Stomach (tissue), 8 donors: ENCODE measurements at regions not wholly inside any gene's neighbourhood (a gene's known extent, or its start where the extent isn't known, plus 50 kb on each side); places are given as distances from the start of the nearest gene placed in this dataset.

Experiments
- DNase-seq, 2 donors: peaks; one replicate each; pipeline versions ENCODE4 v3.0.0 to v3.0.0-alpha.2; 2013 to 2019
- H3K27ac ChIP-seq, 5 donors: fragments of 200-600 bp in 4 of 5; sonication (generic) in 4 of 5; one replicate each; pipeline ENCODE4 v1.5.1; 2013 to 2019; ENCODE audit warnings: mild to moderate bottlenecking in 1 of 5, moderate library complexity in 1 of 5
- H3K27me3 ChIP-seq, 3 donors: fragments of 200-600 bp; sonication (generic); one replicate each; pipeline ENCODE4 v1.5.1; 2017 to 2019; ENCODE audit warnings: mixed run types in 1 of 3
- H3K36me3 ChIP-seq, 4 donors: fragments of 200-600 bp; sonication (generic); 1 replicate in 3 of 4; 2 replicates in 1 of 4; pipeline ENCODE4 v1.5.1; 2016 to 2019
- H3K4me1 ChIP-seq, 4 donors: fragments of 200-600 bp; sonication (generic); one replicate each; pipeline ENCODE4 v1.5.1; 2016 to 2019
- H3K4me3 ChIP-seq, 4 donors: fragments of 200-600 bp; sonication (generic) in 3 of 4; one replicate each; pipeline ENCODE4 v1.5.1; 2016 to 2019; ENCODE audit warnings: mild to moderate bottlenecking in 1 of 4
- H3K9me3 ChIP-seq, 4 donors: fragments of 200-600 bp; sonication (generic); one replicate each; pipeline ENCODE4 v1.5.1; 2016 to 2019
- EP300 ChIP-seq: sonication (generic); formaldehyde crosslinking; IDR thresholded peaks from one replicate; pipeline ENCODE4 v1.6.1; 2017; ENCODE audit warnings: antibody characterized with exemption
- POLR2A ChIP-seq, 4 donors: fragments of 450-650 bp; IDR thresholded peaks; one replicate each; pipeline ENCODE4 v1.6.1; 2016; ENCODE audit warnings: antibody characterized with exemption in 4 of 4, control low read depth in 2 of 4, mild to moderate bottlenecking in 1 of 4, moderate library complexity in 1 of 4
- POLR2AphosphoS5 ChIP-seq, 3 donors: sonication (generic); formaldehyde crosslinking; IDR thresholded peaks; one replicate each; pipeline ENCODE4 v1.6.1; 2016; ENCODE audit warnings: antibody characterized with exemption in 3 of 3
- WGBS, 5 donors: extraction: QIAGEN DNeasy Blood & Tissue Kit in 3 of 5; methylation state at CpG; one replicate each; pipeline versions ENCODE4 v1.1.5 to v1.1.7; 2013 to 2018; 5-methylcytosine and 5-hydroxymethylcytosine counted together
- intact Hi-C: fragments of 100-400 bp; cut with DNase I; formaldehyde crosslinking; loops from one replicate; pipeline ENCODE4 v1.15.1; 2023; ENCODE audit warnings: low total_unique reads
- TF ChIP-seq, protein P1 (sequence below), 7 experiments: fragments of 450-650 bp in 4 of 7; fragments of 200-600 bp in 3 of 7; sonication (generic) in 3 of 7; IDR thresholded peaks; one replicate each; pipeline ENCODE4 v1.5.1; 2016 to 2019; ENCODE audit warnings: antibody characterized with exemption in 7 of 7, control low read depth in 2 of 7, mild to moderate bottlenecking in 1 of 7
- donor health status: healthy with polysubstance abuse.
- donor health status: Bipolar disorder and iron deficiency.
- donor health status: healthy.

DNA sequence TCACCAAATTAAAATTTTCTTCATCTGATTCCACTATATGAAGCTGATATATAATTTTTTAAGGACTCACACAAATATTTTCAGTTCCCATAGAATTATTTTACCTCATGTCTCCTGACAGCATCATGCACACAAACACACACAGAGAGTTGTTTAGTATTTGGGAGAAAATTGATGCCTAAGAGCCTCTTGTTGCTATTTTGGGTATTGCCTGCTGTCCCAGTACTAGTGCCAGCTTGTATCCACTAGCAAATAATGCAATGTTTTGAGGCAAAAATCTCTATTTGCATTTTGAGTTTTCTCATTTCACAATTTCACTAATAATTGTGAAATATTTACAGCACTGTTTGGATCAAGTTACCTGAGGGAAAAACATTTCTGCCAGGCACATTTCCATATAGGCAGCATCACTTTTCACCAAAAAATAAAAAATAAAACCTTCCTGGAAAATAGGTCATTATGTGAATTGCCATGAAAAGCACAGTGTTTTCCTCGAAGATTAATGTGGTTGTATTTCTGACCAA lies 328.2 kb downstream of the KCNJ3 start:
- no peak overlapping the region for H3K27ac ChIP-seq

GRCh38 chr2:155023674-155024073 lies 325.2 kb downstream of the KCNJ3 start:
- TF ChIP-seq EP300 (no peak), POLR2A (IDR thresholded peaks at IDR 0.05) (no peak)
- TF ChIP-seq, protein P1, sequence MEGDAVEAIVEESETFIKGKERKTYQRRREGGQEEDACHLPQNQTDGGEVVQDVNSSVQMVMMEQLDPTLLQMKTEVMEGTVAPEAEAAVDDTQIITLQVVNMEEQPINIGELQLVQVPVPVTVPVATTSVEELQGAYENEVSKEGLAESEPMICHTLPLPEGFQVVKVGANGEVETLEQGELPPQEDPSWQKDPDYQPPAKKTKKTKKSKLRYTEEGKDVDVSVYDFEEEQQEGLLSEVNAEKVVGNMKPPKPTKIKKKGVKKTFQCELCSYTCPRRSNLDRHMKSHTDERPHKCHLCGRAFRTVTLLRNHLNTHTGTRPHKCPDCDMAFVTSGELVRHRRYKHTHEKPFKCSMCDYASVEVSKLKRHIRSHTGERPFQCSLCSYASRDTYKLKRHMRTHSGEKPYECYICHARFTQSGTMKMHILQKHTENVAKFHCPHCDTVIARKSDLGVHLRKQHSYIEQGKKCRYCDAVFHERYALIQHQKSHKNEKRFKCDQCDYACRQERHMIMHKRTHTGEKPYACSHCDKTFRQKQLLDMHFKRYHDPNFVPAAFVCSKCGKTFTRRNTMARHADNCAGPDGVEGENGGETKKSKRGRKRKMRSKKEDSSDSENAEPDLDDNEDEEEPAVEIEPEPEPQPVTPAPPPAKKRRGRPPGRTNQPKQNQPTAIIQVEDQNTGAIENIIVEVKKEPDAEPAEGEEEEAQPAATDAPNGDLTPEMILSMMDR (IDR thresholded peaks at IDR 0.05), result no peak
- no peak overlapping the region for H3K4me3 ChIP-seq
- no peaks in the 10 kb centered on the region for H3K27me3 ChIP-seq
- WGBS, 5 donors, result 35 to 54% (median 46%) methylated on average over 1 of the region's 1 CpG
- no peaks in the 10 kb centered on the region for H3K9me3 ChIP-seq
- intact Hi-C loops, result no loop called here
- H3K27ac ChIP-seq, result no peak overlapping the region
- H3K36me3 ChIP-seq, result no peaks in the 10 kb centered on the region
- no peaks in the 10 kb centered on the region for H3K4me1 ChIP-seq
- DNase-seq, result no peak

More for the DNA sequence above, 328.2 kb downstream of the KCNJ3 start:
- DNase-seq, result no peak
- Histone ChIP-seq H3K4me3 (no peak overlapping the region), H3K27me3 (no peaks in the 10 kb centered on the region), H3K36me3 (no peaks in the 10 kb centered on the region), H3K4me1 (no peaks in the 10 kb centered on the region), H3K9me3 (no peaks in the 10 kb centered on the region)
- 68 to 83% (median 74%) methylated on average over 1 of the region's 1 CpG for WGBS, 5 donors
- no peak for TF ChIP-seq POLR2A (IDR thresholded peaks at IDR 0.05)
- TF ChIP-seq POLR2AphosphoS5 (IDR thresholded peaks at IDR 0.05), result no peak
- no peak for TF ChIP-seq EP300
- TF ChIP-seq, protein P1 (IDR thresholded peaks at IDR 0.05), result no peak
- intact Hi-C loops, result no loop called here

GRCh38 chr2:155022531-155022930 lies 324.0 kb downstream of the KCNJ3 start:
- Histone ChIP-seq H3K4me3 (no peak overlapping the region), H3K27me3 (no peaks in the 10 kb centered on the region), H3K9me3 (no peaks in the 10 kb centered on the region), H3K27ac (no peak overlapping the region), H3K36me3 (no peaks in the 10 kb centered on the region), H3K4me1 (no peaks in the 10 kb centered on the region)
- intact Hi-C loops, result no loop called here
- TF ChIP-seq POLR2A (IDR thresholded peaks at IDR 0.05), result no peak
- no peak for TF ChIP-seq EP300
- no peak for TF ChIP-seq POLR2AphosphoS5 (IDR thresholded peaks at IDR 0.05)
- TF ChIP-seq, protein P1 (IDR thresholded peaks at IDR 0.05), result no peak
- DNase-seq, result no peak

DNA sequence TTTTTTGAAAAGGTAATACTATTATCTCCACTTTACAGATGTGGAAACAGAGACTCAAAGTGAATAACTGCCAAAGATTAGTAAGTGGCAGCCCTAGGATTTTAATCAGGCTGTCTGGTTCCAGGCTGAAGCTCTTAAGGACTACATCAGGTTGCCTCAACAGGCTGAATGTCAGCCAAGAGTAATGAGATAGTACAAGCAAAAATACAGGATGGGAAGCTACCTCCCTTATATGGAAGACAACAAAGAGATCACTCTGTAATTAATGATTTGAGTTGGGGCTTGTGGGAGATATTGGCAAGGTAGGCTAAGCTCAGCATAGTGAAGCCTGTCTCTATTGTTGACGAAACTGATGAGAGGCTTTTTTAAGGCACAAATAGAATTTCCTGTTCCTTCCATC lies 323.1 kb downstream of the KCNJ3 start:
- no peak for DNase-seq
- no peaks in the 10 kb centered on the region for H3K27me3 ChIP-seq
- H3K4me1 ChIP-seq, result no peaks in the 10 kb centered on the region
- TF ChIP-seq EP300 (no peak), POLR2AphosphoS5 (IDR thresholded peaks at IDR 0.05) (no peak), POLR2A (IDR thresholded peaks at IDR 0.05) (no peak)
- TF ChIP-seq, protein P1 (IDR thresholded peaks at IDR 0.05), result no peak
- WGBS, 5 donors, result 67 to 90% (median 83%) methylated on average over 1 of the region's 1 CpG
- no peaks in the 10 kb centered on the region for H3K36me3 ChIP-seq
- no peaks in the 10 kb centered on the region for H3K9me3 ChIP-seq
- H3K27ac ChIP-seq, result no peak overlapping the region
- H3K4me3 ChIP-seq, result no peak overlapping the region
- intact Hi-C loops, result no loop called here
